C4-2B (cell line): ENCODE measurements at regions not wholly inside any gene's neighbourhood (a gene's known extent, or its start where the extent isn't known, plus 50 kb on each side); places are given as distances from the start of the nearest gene placed in this dataset.

Experiments used
- H3K27ac ChIP-seq: fragments of 450-650 bp; 2 replicates; pipeline ENCODE4 v1.5.1; 2017
- CTCF ChIP-seq: fragments of 450-650 bp; conservative IDR thresholded peaks from 2 replicates; pipeline ENCODE4 v1.5.1; 2017; ENCODE audit warnings: mild to moderate bottlenecking
- ZFX ChIP-seq: fragments of 450-650 bp; IDR thresholded peaks from 2 replicates; pipeline ENCODE4 v1.6.1; 2017

GRCh38 chr7:130865408-130866236, 131.6 kb upstream of the KLF14 start:
- no peak overlapping the region for H3K27ac ChIP-seq
- TF ChIP-seq ZFX = no peak
- no peak; the same call in 1 of the 2 replicates for TF ChIP-seq CTCF

GRCh38 chr7:130867039-130867438, 133.0 kb upstream of the KLF14 start:
- no peak overlapping the region for H3K27ac ChIP-seq
- TF ChIP-seq ZFX = no peak
- no peak for TF ChIP-seq CTCF

GRCh38 chr7:130867581-130868136, 133.7 kb upstream of the KLF14 start:
- H3K27ac ChIP-seq = no peak overlapping the region
- TF ChIP-seq CTCF (no peak), ZFX (no peak)

- no peak overlapping the region for H3K27ac ChIP-seq
- TF ChIP-seq CTCF (no peak), ZFX (no peak)
These were observed 134.1 kb upstream of the KLF14 start for GRCh38 chr7:130868139-130868538.

GRCh38 chr7:130869918-130870317, 135.9 kb upstream of the KLF14 start:
- no peak overlapping the region for H3K27ac ChIP-seq
- TF ChIP-seq CTCF (no peak), ZFX (no peak)

- H3K27ac ChIP-seq = no peak overlapping the region
- TF ChIP-seq CTCF (no peak), ZFX (no peak)
These were observed 138.3 kb upstream of the KLF14 start for GRCh38 chr7:130872341-130872740.

GRCh38 chr7:130872756-130873448, 138.9 kb upstream of the KLF14 start:
- H3K27ac ChIP-seq = no peak overlapping the region
- TF ChIP-seq CTCF = no peak
- no peak for TF ChIP-seq ZFX
